ENCODE measurements at regions not wholly inside any gene's neighbourhood (a gene's known extent, or its start where the extent isn't known, plus 50 kb on each side); places are given as distances from the start of the nearest gene placed in this dataset.

- no peak for DNase-seq
Observed at GRCh38 chr4:24637173-24637572, 52.8 kb upstream of the DHX15 start.

GRCh38 chr4:24638396-24638875, 54.1 kb upstream of the DHX15 start:
- DNase-seq = no peak

- no peak for DNase-seq
Observed at GRCh38 chr4:24639714-24640113, 55.4 kb upstream of the DHX15 start.

- DNase-seq = no peak
Observed at GRCh38 chr4:24640366-24640765, 56.0 kb upstream of the DHX15 start.

GRCh38 chr4:24642981-24643547, 58.7 kb upstream of the DHX15 start:
- no peak for DNase-seq

- DNase-seq = no peak
Observed at GRCh38 chr4:24643774-24644520, 59.6 kb upstream of the DHX15 start.

GRCh38 chr4:24644983-24645764, 60.8 kb upstream of the DHX15 start:
- no peak for DNase-seq

GRCh38 chr4:24645765-24646550, 61.6 kb upstream of the DHX15 start:
- no peak for DNase-seq

GRCh38 chr4:24646798-24647460, 62.6 kb upstream of the DHX15 start:
- DNase-seq = no peak

- DNase-seq = no peak
Observed at GRCh38 chr4:24650849-24651640, 66.7 kb upstream of the DHX15 start.

- no peak for DNase-seq
Observed at GRCh38 chr4:24655326-24655725, 71.0 kb upstream of the DHX15 start.

GRCh38 chr4:24655971-24656370, 71.6 kb upstream of the DHX15 start:
- DNase-seq = no peak

- DNase-seq = no peak
Observed at GRCh38 chr4:24656906-24657305, 72.6 kb upstream of the DHX15 start.

- DNase-seq = no peak
Observed at GRCh38 chr4:24657768-24658617, 73.6 kb upstream of the DHX15 start.

- DNase-seq = no peak
Observed at GRCh38 chr4:24659241-24659961, 75.0 kb upstream of the DHX15 start.

- DNase-seq = no peak
Observed at GRCh38 chr4:24662056-24662455, 77.7 kb upstream of the DHX15 start.

GRCh38 chr4:24662542-24662941, 78.2 kb upstream of the DHX15 start:
- DNase-seq = no peak

- DNase-seq = no peak
Observed at GRCh38 chr4:24664956-24665355, 80.6 kb upstream of the DHX15 start.

GRCh38 chr4:24666316-24666715, 82.0 kb upstream of the DHX15 start:
- no peak for DNase-seq

Measured in NCI-H82 (cell line).